VCaP (cell line): ENCODE measurements at regions not wholly inside any gene's neighbourhood (a gene's known extent, or its start where the extent isn't known, plus 50 kb on each side); places are given as distances from the start of the nearest gene placed in this dataset.
"Not testable (repeated sequence)": the region's sequence is repeated elsewhere in the genome, so short reads cannot be mapped to it uniquely, and the experiment has no call there.

Source experiments
- H3K27ac ChIP-seq: fragments of 450-650 bp; 2 replicates; pipeline ENCODE4 v1.5.1; 2017
- TF ChIP-seq, protein P1 (sequence below): fragments of 450-650 bp; conservative IDR thresholded peaks from 2 replicates; pipeline ENCODE4 v1.5.1; 2017; ENCODE audit warnings: mild to moderate bottlenecking, moderate library complexity

DNA sequence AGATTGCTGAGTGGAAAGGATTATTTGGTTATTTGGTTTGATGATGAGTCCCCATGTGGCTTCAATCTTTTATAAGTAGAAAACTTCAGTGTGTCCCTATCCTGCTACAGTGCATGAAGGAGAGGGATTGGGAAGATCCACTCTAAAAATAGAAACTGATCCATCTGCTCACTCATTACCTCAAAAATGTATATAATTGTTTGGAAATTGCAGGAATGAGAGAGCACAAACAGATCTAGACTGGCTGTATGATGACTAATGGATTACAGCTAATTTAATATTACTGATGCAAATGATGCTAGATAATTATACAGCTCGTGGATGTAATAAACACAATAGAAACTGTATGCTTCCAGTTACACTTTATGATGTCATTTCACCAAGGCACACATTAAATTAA lies 625.3 kb upstream of the PRR20A start:
- TF ChIP-seq, protein P1, sequence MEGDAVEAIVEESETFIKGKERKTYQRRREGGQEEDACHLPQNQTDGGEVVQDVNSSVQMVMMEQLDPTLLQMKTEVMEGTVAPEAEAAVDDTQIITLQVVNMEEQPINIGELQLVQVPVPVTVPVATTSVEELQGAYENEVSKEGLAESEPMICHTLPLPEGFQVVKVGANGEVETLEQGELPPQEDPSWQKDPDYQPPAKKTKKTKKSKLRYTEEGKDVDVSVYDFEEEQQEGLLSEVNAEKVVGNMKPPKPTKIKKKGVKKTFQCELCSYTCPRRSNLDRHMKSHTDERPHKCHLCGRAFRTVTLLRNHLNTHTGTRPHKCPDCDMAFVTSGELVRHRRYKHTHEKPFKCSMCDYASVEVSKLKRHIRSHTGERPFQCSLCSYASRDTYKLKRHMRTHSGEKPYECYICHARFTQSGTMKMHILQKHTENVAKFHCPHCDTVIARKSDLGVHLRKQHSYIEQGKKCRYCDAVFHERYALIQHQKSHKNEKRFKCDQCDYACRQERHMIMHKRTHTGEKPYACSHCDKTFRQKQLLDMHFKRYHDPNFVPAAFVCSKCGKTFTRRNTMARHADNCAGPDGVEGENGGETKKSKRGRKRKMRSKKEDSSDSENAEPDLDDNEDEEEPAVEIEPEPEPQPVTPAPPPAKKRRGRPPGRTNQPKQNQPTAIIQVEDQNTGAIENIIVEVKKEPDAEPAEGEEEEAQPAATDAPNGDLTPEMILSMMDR, result no peak
- H3K27ac ChIP-seq, result no peak overlapping the region

DNA sequence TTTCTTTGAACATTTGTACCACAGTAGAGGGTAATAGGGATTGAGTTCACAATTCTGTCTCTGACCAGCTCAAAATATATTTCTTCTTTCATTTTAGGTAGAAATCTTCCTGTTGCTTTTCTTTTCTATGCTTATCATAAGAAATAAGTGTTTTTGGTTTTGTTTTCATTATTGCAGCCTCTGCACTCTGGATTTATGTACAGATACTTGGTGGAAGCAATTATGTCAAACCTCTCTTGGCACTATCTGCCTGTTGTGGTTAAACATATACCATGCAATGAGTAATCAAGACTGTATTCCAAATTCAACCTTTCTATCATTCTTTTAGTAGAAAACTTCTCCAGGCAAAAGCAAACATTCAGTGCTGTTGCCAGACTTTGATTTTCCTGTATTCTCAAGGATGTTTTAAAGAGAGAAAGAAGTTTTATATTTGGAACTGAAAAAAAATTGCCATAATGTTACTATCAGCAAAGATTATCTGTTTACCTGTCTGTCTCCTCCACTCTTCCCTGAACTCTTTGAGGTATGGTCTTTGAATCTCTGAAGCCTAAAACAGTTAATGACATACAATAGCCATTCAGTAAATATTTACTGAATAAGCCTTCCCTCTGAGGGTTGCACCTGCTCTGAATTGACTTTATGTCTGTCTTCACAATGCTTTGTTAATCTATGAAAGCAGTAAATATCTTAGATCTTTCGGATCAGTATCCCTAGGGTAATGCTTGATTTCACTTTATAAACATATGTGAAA lies 612.5 kb upstream of the PRR20A start:
- TF ChIP-seq, protein P1, result no peak
- H3K27ac ChIP-seq, result 0 out of 2 replicates have a peak overlapping the region, but pooled peaks have one; percentile 10

DNA sequence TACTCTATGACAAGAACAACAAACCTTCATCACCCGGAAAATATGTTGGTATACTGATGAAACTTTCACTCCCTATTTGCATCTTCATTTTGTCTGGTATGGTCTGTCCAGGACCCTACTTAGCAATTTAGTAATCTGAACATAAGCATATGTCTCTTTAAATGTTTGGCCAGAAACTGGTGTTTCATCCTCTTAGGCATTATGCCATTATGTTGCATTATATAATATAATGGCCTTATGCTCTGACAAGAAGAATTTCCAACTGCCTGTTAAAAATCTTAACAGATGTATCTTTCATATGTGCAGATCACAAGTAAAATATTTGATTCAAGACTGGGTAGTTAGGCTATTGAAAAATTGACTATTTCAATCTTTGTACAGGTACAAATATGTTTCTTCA lies 610.6 kb upstream of the PRR20A start:
- no peak overlapping the region for H3K27ac ChIP-seq
- TF ChIP-seq, protein P1, result no peak

DNA sequence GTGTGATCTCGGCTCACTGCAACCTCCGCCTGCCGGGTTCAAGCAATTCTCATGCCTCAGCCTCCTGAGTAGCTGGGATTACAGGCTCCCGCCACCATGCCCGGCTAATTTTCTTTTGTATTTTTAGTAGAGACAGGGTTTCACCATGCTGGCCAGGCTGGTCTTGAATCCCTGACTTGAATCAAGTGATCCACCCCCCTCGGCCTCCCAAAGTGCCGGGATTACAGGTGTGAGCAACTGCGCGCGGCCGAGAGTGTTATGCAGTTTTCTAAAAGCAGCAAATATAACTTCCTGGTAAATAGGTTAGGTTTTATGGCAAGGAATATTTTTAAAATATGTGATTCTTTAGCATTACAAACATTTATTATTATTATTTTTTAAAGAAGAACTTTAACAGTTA lies 592.8 kb upstream of the PRR20A start:
- H3K27ac ChIP-seq, result not testable (repeated sequence)

DNA sequence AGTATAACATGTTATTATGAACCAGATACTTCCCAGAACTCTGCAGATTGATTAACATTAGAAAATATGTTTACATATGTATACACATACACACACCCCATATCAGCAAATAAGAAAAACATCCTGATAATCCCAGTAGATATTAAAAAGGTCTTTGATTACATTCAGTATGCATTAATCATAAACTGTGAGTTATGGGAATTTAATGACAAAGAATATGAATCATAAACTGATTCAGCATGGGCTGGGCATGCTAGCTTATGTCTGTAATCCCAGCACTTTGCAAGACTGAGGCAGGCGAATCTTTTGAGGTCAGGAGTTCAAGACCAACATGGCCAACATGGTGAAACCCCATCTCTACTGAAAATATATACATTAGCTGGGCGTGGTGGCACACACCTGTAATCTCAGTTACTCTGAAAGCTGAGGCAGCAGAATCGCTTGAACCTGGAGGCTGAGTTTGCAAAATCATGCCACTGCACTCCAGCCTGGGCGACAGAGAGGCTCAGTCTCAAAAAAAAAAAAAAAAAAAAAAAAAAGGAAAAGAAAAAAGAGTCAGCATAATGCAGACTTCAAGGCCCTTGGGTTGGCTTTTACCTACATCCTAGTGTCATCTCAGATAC lies 581.9 kb upstream of the PRR20A start:
- H3K27ac ChIP-seq, result no peak overlapping the region
- TF ChIP-seq, protein P1, result no peak

DNA sequence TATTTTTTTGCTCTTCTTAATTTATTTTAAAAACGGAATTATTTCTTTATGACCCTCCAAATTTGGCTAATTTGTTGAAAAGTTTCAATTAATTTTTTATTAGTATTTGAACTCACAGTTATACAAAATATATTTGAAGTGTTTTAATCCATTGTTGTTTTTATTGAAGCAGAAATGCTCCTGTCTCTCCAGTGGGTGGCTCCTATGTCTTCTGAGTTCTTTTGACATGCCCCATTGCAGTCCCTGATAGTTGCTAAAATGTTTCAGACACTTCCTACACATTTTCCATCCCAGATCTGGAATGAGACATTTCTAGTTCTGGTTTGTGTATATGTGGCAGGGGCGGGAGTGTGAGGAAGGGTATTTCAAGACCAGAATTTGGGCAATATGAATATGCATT lies 579.4 kb upstream of the PRR20A start:
- H3K27ac ChIP-seq, result no peak overlapping the region
- TF ChIP-seq, protein P1, result peak; percentile 26; the same call in 1 of the 2 replicates

DNA sequence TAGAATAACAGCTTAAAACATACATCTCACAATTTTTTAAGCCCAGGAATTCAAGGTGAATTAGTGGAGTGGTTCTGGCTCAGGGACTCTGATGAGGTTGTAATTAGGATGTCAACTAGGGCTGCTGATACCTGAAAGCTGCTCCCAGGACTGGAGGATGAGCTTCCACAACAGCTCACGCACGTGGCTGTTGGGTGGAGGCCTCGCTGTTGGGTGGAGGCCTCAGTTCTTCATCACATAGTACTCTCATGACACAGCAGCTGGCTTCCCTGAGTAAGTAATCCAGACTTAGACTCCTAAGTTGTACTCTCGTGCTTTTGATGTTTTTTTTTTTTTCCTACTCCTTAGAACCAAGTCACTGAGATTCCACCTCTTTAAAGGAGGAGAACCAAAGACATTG lies 577.1 kb upstream of the PRR20A start:
- H3K27ac ChIP-seq, result no peak overlapping the region
- TF ChIP-seq, protein P1, result no peak

DNA sequence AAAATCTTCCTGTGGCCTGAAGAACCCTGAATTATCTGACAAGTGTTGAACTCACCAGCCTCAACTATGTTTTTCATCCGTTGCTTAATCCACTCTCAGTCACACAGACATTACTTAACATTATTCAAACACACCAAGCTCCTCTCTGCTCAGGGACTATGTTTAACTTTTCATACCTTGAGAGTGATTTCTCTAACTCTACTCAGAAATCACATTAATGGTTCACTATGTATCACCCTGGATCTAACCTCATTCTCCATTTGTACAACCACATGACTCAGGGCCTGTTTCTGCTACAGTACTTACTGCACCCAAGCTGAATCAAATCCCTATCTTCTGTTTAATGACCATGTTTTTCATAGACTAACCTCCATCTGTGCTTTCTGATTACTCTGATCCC lies 553.7 kb upstream of the PRR20A start:
- TF ChIP-seq, protein P1, result no peak
- H3K27ac ChIP-seq, result no peak overlapping the region
